H9 (cell line): ENCODE measurements at regions not wholly inside any gene's neighbourhood (a gene's known extent, or its start where the extent isn't known, plus 50 kb on each side); places are given as distances from the start of the nearest gene placed in this dataset.

Experiments used
- DNase-seq: peaks from one replicate; pipeline ENCODE4 v3.0.0-alpha.2; 2017
- H2AFZ ChIP-seq: one replicate; pipeline ENCODE4 v1.6.1; 2013; ENCODE audit warnings: mild to moderate bottlenecking, low read length, control low read depth, moderate library complexity
- H2AK5ac ChIP-seq: 2 replicates; pipeline ENCODE4 v1.6.1; 2013; ENCODE audit warnings: low read length, control low read depth, mixed read lengths; ENCODE audit not compliant: insufficient read length
- H2BK120ac ChIP-seq: one replicate; pipeline ENCODE4 v1.6.1; 2013; ENCODE audit warnings: low read depth, mild to moderate bottlenecking, low read length, control low read depth, inconsistent platforms; ENCODE audit not compliant: poor library complexity, severe bottlenecking
- H2BK12ac ChIP-seq: 2 replicates; pipeline ENCODE4 v1.6.1; 2013; ENCODE audit warnings: low read length, control low read depth, mixed read lengths, low read depth; ENCODE audit not compliant: insufficient read length
- H2BK15ac ChIP-seq: 2 replicates; pipeline ENCODE4 v1.6.1; 2013; ENCODE audit warnings: low read depth, low read length, control low read depth
- H2BK20ac ChIP-seq: one replicate; pipeline ENCODE4 v1.6.1; 2013; ENCODE audit warnings: low read depth, mild to moderate bottlenecking, low read length, control low read depth, inconsistent platforms; ENCODE audit not compliant: poor library complexity, severe bottlenecking
- H2BK5ac ChIP-seq: 2 replicates; pipeline ENCODE4 v1.6.1; 2013; ENCODE audit warnings: low read length, control low read depth, mixed read lengths; ENCODE audit not compliant: insufficient read length
- H3K14ac ChIP-seq: 2 replicates; pipeline ENCODE4 v1.6.1; 2013; ENCODE audit warnings: low read length, control low read depth; ENCODE audit not compliant: insufficient read depth
- H3K18ac ChIP-seq: 2 replicates; pipeline ENCODE4 v1.6.1; 2013; ENCODE audit warnings: low read depth, mild to moderate bottlenecking, mixed read lengths, low read length, control low read depth; ENCODE audit not compliant: insufficient read length
- H3K23ac ChIP-seq: 2 replicates; pipeline ENCODE4 v1.6.1; 2013; ENCODE audit warnings: low read length, control low read depth, mixed read lengths, low read depth; ENCODE audit not compliant: insufficient read length
- H3K23me2 ChIP-seq: 2 replicates; pipeline ENCODE4 v1.6.1; 2013; ENCODE audit warnings: low read depth, mild to moderate bottlenecking, mixed read lengths, low read length, control low read depth; ENCODE audit not compliant: insufficient read length, poor library complexity, severe bottlenecking
- H3K27ac ChIP-seq: 2 replicates; pipeline ENCODE4 v1.5.1; 2013; ENCODE audit warnings: low read length, control low read depth, mixed read lengths, low read depth; ENCODE audit not compliant: insufficient read length
- H3K27me3 ChIP-seq: 2 replicates; pipeline ENCODE4 v1.6.1; 2013; ENCODE audit warnings: low read length, control low read depth, inconsistent platforms; ENCODE audit not compliant: insufficient read depth
- H3K4ac ChIP-seq: 2 replicates; pipeline ENCODE4 v1.6.1; 2013; ENCODE audit warnings: low read depth, mild to moderate bottlenecking, control low read depth, inconsistent platforms, low read length, moderate library complexity
- H3K4me1 ChIP-seq: 2 replicates; pipeline ENCODE4 v1.6.1; 2013; ENCODE audit warnings: low read length, control low read depth, inconsistent platforms; ENCODE audit not compliant: insufficient read depth
- H3K4me2 ChIP-seq: 2 replicates; pipeline ENCODE4 v1.6.1; 2013; ENCODE audit warnings: low read length, control low read depth, mixed read lengths; ENCODE audit not compliant: insufficient read length, insufficient read depth
- H3K56ac ChIP-seq: 2 replicates; pipeline ENCODE4 v1.6.1; 2013; ENCODE audit warnings: low read depth, mild to moderate bottlenecking, mixed read lengths, low read length, control low read depth; ENCODE audit not compliant: insufficient read length
- H3K79me1 ChIP-seq: 2 replicates; pipeline ENCODE4 v1.6.1; 2013; ENCODE audit warnings: low read depth, mild to moderate bottlenecking, moderate library complexity, low read length, control low read depth, inconsistent platforms; ENCODE audit not compliant: insufficient read depth, poor library complexity, severe bottlenecking
- H3K79me2 ChIP-seq: 2 replicates; pipeline ENCODE4 v1.6.1; 2013; ENCODE audit warnings: low read length, control low read depth, inconsistent platforms; ENCODE audit not compliant: insufficient read depth
- H3K9ac ChIP-seq: 2 replicates; pipeline ENCODE4 v1.6.1; 2013; ENCODE audit warnings: low read length, control low read depth, mixed read lengths; ENCODE audit not compliant: insufficient read length; ENCODE audit errors: extremely low read depth
- H3K9me3 ChIP-seq: one replicate; pipeline ENCODE4 v1.6.1; 2013; ENCODE audit warnings: low read depth, low read length, inconsistent platforms; ENCODE audit not compliant: control insufficient read depth
- H3T11ph ChIP-seq: one replicate; pipeline ENCODE4 v1.6.1; 2013; ENCODE audit warnings: mild to moderate bottlenecking, low read length, control low read depth, inconsistent platforms
- H4K20me1 ChIP-seq: one replicate; pipeline ENCODE4 v1.6.1; 2013; ENCODE audit not compliant: control insufficient read depth, insufficient read length, insufficient read depth
- H4K5ac ChIP-seq: 2 replicates; pipeline ENCODE4 v1.6.1; 2013; ENCODE audit warnings: low read depth, mild to moderate bottlenecking, mixed read lengths, low read length, control low read depth; ENCODE audit not compliant: insufficient read length
- H4K8ac ChIP-seq: replicated peaks from 2 replicates; pipeline ENCODE4 v1.6.1; 2013; ENCODE audit warnings: low read length, control low read depth, mixed read lengths, low read depth; ENCODE audit not compliant: insufficient read length
- H4K91ac ChIP-seq: 2 replicates; pipeline ENCODE4 v1.6.1; 2013; ENCODE audit warnings: low read depth, mild to moderate bottlenecking, moderate library complexity, mixed read lengths, low read length, control low read depth; ENCODE audit not compliant: insufficient read length
- H3K27ac Mint-ChIP-seq, 3 experiments: 2 replicates in 2 of 3; 3 replicates in 1 of 3; pipeline ENCODE4 v1.8.0; 2020 to 2021; ENCODE audit warnings: mixed read lengths in 3 of 3, mild to moderate bottlenecking in 1 of 3, moderate library complexity in 1 of 3
- H3K27me3 Mint-ChIP-seq: 2 replicates; pipeline ENCODE4 v1.8.0; 2021; ENCODE audit warnings: low read depth, mild to moderate bottlenecking, moderate library complexity, mixed read lengths
- H3K36me3 Mint-ChIP-seq, 3 experiments: 2 replicates in 2 of 3; 3 replicates in 1 of 3; pipeline ENCODE4 v1.8.0; 2020 to 2021; ENCODE audit warnings: low read depth in 3 of 3, mixed read lengths in 3 of 3; ENCODE audit not compliant: insufficient read depth in 1 of 3
- H3K4me1 Mint-ChIP-seq, 2 experiments: 2 replicates each; pipeline ENCODE4 v1.8.0; 2020; ENCODE audit warnings: mixed read lengths in 2 of 2
- H3K4me3 Mint-ChIP-seq, 2 experiments: 2 replicates in 1 of 2; 3 replicates in 1 of 2; pipeline ENCODE4 v1.8.0; 2020 to 2021; ENCODE audit warnings: mild to moderate bottlenecking in 2 of 2, mixed read lengths in 2 of 2, moderate library complexity in 1 of 2
- H3K9me3 Mint-ChIP-seq, 2 experiments: 2 replicates in 1 of 2; 3 replicates in 1 of 2; pipeline ENCODE4 v1.8.0; 2020; ENCODE audit warnings: mild to moderate bottlenecking in 2 of 2, mixed read lengths in 2 of 2, moderate library complexity in 1 of 2
- WGBS: extraction: QIAGEN DNeasy Blood & Tissue Kit; methylation state at CpG from one replicate; pipeline ENCODE4 v1.1.7; 2013; ENCODE audit warnings: missing lambda C conversion rate, low lambda C conversion rate, mixed read lengths; ENCODE audit not compliant: insufficient read length; ENCODE audit errors: extremely low coverage; 5-methylcytosine and 5-hydroxymethylcytosine counted together
- TF ChIP-seq, protein P1 (sequence below): fragments of 200-600 bp; sonication (generic); conservative IDR thresholded peaks from 3 replicates; pipeline ENCODE4 v1.8.0; 2021; ENCODE audit warnings: antibody characterized with exemption, mild to moderate bottlenecking

DNA sequence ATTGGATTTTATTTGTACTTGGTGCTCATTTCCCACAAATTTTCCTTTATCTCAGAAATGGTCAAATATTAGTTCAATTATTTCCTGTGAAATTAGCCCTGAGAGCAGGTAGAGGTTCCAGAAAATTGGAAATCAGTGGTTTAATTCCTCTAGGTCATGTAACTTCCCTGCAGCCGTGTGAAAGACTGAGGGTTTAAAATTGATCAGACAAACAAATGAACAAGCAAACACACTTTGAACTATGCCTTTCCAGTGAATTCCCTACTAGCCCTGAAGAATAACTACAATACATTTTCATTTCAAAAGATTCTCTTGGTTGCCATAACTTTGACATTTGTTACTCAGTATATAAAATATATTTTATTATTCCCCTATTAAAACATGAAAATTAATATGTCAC is 1116.7 kb downstream of the REEP3 start:
- Histone ChIP-seq H2BK20ac (no peak overlapping the region), H2AFZ (no peak overlapping the region), H3K4me1 (no peaks in the 10 kb centered on the region), H3K4ac (no peak overlapping the region), H4K20me1 (no peaks in the 10 kb centered on the region), H2BK15ac (no peak overlapping the region), H4K5ac (no peak overlapping the region), H3K9ac (no peak overlapping the region), H3K18ac (no peak overlapping the region), H3K27me3 (no peaks in the 10 kb centered on the region), H2AK5ac (no peak overlapping the region), H3K23ac (no peak overlapping the region), H3K56ac (no peak overlapping the region), H4K91ac (no peak overlapping the region), H3K9me3 (no peaks in the 10 kb centered on the region), H3K79me1 (no peaks in the 10 kb centered on the region), H3K4me2 (no peak overlapping the region), H3K14ac (no peak overlapping the region), H2BK120ac (no peak overlapping the region), H3K23me2 (no peaks in the 10 kb centered on the region), H2BK12ac (no peak overlapping the region), H3K79me2 (no peaks in the 10 kb centered on the region), H3T11ph (no peak overlapping the region), H4K8ac (no peak overlapping the region), H3K27ac (no peak overlapping the region), H2BK5ac (no peak overlapping the region)
- no peak for DNase-seq
- H3K9me3 Mint-ChIP-seq = no peaks in the 10 kb centered on the region
- no peaks in the 10 kb centered on the region for H3K27me3 Mint-ChIP-seq
- TF ChIP-seq, protein P1, sequence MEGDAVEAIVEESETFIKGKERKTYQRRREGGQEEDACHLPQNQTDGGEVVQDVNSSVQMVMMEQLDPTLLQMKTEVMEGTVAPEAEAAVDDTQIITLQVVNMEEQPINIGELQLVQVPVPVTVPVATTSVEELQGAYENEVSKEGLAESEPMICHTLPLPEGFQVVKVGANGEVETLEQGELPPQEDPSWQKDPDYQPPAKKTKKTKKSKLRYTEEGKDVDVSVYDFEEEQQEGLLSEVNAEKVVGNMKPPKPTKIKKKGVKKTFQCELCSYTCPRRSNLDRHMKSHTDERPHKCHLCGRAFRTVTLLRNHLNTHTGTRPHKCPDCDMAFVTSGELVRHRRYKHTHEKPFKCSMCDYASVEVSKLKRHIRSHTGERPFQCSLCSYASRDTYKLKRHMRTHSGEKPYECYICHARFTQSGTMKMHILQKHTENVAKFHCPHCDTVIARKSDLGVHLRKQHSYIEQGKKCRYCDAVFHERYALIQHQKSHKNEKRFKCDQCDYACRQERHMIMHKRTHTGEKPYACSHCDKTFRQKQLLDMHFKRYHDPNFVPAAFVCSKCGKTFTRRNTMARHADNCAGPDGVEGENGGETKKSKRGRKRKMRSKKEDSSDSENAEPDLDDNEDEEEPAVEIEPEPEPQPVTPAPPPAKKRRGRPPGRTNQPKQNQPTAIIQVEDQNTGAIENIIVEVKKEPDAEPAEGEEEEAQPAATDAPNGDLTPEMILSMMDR = no peak
- H3K4me3 Mint-ChIP-seq = no peak overlapping the region
- H3K4me1 Mint-ChIP-seq = peaks cover 3 to 4% of the 10 kb centered on the region in 2 experiments; a peak in 1 of 4 replicates
- H3K36me3 Mint-ChIP-seq = no peaks in the 10 kb centered on the region
- no CpG with 5 or more reads among the region's 1 CpG for WGBS
- H3K27ac Mint-ChIP-seq = no peak overlapping the region
